ENCODE measurements at regions not wholly inside any gene's neighbourhood (a gene's known extent, or its start where the extent isn't known, plus 50 kb on each side); places are given as distances from the start of the nearest gene placed in this dataset.

DNA sequence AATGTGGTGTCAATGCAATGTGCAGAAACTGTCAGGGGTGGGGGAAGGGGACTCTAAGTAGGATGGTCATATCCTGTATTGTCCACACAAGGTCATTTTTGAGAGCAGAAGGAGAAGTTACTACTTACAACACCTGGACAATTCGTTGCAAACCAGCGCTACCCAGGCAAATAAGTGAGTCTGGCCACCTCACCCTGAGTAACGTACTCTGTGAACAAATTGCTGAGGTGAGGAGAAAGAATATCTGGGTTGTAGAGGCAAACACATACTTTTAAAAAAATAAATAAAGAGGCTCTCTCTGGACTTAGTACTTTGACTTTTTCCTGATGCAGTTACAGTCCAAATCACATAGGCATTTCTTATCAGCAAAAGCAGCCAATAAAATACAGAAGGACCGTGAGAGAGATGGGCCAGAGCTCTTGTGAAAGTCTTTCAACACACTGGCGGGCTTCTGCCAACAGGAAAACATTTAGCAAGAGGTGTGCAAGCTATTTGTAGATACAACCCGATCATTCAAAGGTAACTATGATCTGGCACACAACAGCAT, 268.2 kb upstream of the ID2 start:
- TF ChIP-seq, protein P1, sequence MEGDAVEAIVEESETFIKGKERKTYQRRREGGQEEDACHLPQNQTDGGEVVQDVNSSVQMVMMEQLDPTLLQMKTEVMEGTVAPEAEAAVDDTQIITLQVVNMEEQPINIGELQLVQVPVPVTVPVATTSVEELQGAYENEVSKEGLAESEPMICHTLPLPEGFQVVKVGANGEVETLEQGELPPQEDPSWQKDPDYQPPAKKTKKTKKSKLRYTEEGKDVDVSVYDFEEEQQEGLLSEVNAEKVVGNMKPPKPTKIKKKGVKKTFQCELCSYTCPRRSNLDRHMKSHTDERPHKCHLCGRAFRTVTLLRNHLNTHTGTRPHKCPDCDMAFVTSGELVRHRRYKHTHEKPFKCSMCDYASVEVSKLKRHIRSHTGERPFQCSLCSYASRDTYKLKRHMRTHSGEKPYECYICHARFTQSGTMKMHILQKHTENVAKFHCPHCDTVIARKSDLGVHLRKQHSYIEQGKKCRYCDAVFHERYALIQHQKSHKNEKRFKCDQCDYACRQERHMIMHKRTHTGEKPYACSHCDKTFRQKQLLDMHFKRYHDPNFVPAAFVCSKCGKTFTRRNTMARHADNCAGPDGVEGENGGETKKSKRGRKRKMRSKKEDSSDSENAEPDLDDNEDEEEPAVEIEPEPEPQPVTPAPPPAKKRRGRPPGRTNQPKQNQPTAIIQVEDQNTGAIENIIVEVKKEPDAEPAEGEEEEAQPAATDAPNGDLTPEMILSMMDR (conservative IDR thresholded peaks at IDR 0.05; ENCODE audit: low read depth, low read length), result no peak
- TF ChIP-seq EZH2 (IDR thresholded peaks at IDR 0.05; ENCODE audit: borderline replicate concordance, low read depth, low read length, poor library complexity, severe bottlenecking), result no peak
